GM18951 (cell line): ENCODE measurements at regions not wholly inside any gene's neighbourhood (a gene's known extent, or its start where the extent isn't known, plus 50 kb on each side); places are given as distances from the start of the nearest gene placed in this dataset.
"Not testable (repeated sequence)": the region's sequence is repeated elsewhere in the genome, so short reads cannot be mapped to it uniquely, and the experiment has no call there.

Experiments used
- POLR2A ChIP-seq: IDR thresholded peaks from 4 replicates; pipeline ENCODE4 v1.6.1; 2011; ENCODE audit warnings: mild to moderate bottlenecking; ENCODE audit not compliant: insufficient read length, insufficient read depth; ENCODE audit errors: extremely low read depth
- in situ Hi-C: fragments of 300-500 bp; cut with MboI; formaldehyde crosslinking; loops from one replicate; pipeline ENCODE4 v1.12.0; 2022; ENCODE audit warnings: low sequenced_read_pairs, mixed read lengths, inconsistent platforms; ENCODE audit not compliant: unreplicated experiment

- TF ChIP-seq POLR2A, result no peak
- in situ Hi-C loops, result no loop called here
These were observed 66.1 kb downstream of the RBMX2 start for GRCh38 chrX:130467936-130468335.

- no peak for TF ChIP-seq POLR2A
- in situ Hi-C loops, result no loop called here
These were observed 66.7 kb downstream of the RBMX2 start for GRCh38 chrX:130468395-130468923.

- in situ Hi-C loops, result no loop called here
- TF ChIP-seq POLR2A, result no peak
These were observed 81.1 kb downstream of the RBMX2 start for GRCh38 chrX:130482871-130483270.

GRCh38 chrX:130485870-130486269 is 84.1 kb downstream of the RBMX2 start:
- in situ Hi-C loops, result no loop called here

GRCh38 chrX:130495502-130495901 is 93.7 kb downstream of the RBMX2 start:
- in situ Hi-C loops, result not testable (repeated sequence)

More at GRCh38 chrX:130485870-130486269, 84.1 kb downstream of the RBMX2 start:
- no peak for TF ChIP-seq POLR2A

GRCh38 chrX:130497531-130497930 is 95.7 kb downstream of the RBMX2 start:
- in situ Hi-C loops, result no loop called here
- no peak for TF ChIP-seq POLR2A

- TF ChIP-seq POLR2A, result no peak
- in situ Hi-C loops, result no loop called here
These were observed 97.0 kb downstream of the RBMX2 start for GRCh38 chrX:130498653-130499274.

GRCh38 chrX:130502016-130502570 is 100.3 kb downstream of the RBMX2 start:
- TF ChIP-seq POLR2A, result no peak
- in situ Hi-C loops, result no loop called here

GRCh38 chrX:130504019-130504418 is 102.2 kb downstream of the RBMX2 start:
- in situ Hi-C loops, result no loop called here
- no peak for TF ChIP-seq POLR2A

- TF ChIP-seq POLR2A, result no peak
These were observed 105.2 kb downstream of the RBMX2 start for GRCh38 chrX:130507015-130507414.

GRCh38 chrX:130512534-130512933 is 110.7 kb downstream of the RBMX2 start:
- in situ Hi-C loops, result not testable (repeated sequence)

More at GRCh38 chrX:130507015-130507414, 105.2 kb downstream of the RBMX2 start:
- in situ Hi-C loops, result no loop called here

- in situ Hi-C loops, result no loop called here
- TF ChIP-seq POLR2A, result no peak
These were observed 114.3 kb downstream of the RBMX2 start for GRCh38 chrX:130516123-130516522.

GRCh38 chrX:130523460-130524394 is 121.9 kb downstream of the RBMX2 start:
- in situ Hi-C loops, result no loop called here
- no peak for TF ChIP-seq POLR2A
